NCI-H748 (cell line): ENCODE measurements at regions not wholly inside any gene's neighbourhood (a gene's known extent, or its start where the extent isn't known, plus 50 kb on each side); places are given as distances from the start of the nearest gene placed in this dataset.
"Not testable (repeated sequence)": the region's sequence is repeated elsewhere in the genome, so short reads cannot be mapped to it uniquely, and the experiment has no call there.

Experiments used
- DNase-seq: peaks from one replicate; lab custom pipeline; 2025; ENCODE audit not compliant: unreplicated experiment; lab: John Stamatoyannopoulos, UW

DNA sequence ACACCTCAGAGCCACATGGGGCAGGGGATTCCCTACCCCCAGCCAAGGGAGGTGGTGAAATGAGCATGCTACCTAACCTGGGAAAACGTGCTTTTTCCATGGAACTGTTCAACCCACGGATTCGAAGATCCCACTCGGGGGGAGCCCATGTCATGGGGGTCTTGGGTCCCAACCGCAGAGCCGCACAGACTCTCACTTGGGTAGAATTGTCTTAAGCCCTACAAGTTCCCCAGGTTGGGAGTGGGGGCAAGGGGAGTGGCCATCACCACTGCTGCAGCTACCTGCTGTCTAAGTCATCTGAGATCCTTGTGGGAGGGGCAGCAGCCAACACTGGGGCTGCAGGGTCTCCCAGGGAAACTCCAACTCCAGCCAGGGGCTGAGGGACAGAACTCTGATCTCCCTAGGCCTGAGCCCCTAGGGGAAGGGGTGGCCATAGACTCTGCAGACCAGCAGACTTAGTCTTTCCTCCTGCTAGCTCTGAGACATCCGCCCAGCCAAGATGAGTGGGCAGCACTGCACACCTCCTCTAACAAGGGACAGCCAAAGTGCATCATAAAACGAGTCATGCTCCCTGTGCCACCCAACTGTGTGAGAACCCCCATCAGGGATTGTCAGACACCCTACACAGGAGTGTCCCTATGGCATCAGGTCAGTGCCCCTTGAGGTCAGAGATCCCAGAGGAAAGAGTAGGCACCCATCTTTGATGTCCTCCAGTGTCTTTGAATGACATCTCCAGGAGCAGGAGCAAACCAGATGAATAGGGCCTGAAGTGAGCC, 610.4 kb upstream of the SLITRK6 start:
- no peak for DNase-seq

GRCh38 chr13:86425170-86425815, 626.1 kb upstream of the SLITRK6 start:
- DNase-seq = no peak

DNA sequence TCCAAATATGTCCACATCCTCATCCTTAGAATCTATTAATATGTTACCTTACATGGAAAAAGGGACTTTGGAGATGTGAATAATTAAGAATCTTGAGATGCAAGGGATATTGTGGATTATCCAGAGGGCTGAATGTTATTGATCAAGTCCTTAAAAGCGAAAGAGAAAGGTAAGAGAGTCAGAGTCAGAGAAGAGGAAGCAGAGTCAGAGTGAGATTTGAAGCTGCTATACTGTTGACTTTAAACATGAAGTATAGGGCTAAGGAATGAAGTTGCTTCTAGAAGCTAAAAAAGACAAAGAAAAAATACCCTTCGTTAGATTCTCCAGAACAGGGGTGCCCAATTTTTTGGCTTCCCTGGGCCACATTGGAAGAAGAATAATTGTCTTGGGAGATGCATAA, 627.2 kb upstream of the SLITRK6 start:
- no peak for DNase-seq

GRCh38 chr13:86429756-86430155, 630.5 kb upstream of the SLITRK6 start:
- no peak for DNase-seq

DNA sequence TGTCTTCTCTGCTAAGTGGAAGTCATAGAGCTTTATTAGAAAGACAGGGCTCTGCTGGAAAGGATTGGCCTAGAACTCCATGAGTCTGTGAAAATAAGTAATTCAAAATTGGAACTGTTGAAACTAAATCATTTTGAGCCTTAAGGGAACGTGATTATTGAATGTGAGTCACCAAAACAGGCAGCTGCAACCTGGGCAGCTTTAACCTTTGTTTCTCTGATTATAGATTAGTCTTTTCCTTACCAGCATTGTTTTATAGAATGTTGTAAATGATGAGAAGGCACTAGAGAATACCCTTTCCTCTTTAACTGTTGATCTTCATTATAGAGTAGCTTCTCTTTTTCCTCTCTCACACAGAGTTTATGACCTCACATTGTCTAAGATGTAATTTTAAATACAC, 638.8 kb upstream of the SLITRK6 start:
- peak; percentile 33 for DNase-seq

- DNase-seq = no peak
Observed at GRCh38 chr13:86445206-86445605, 646.0 kb upstream of the SLITRK6 start.

GRCh38 chr13:86445672-86446071, 646.5 kb upstream of the SLITRK6 start:
- no peak for DNase-seq

DNA sequence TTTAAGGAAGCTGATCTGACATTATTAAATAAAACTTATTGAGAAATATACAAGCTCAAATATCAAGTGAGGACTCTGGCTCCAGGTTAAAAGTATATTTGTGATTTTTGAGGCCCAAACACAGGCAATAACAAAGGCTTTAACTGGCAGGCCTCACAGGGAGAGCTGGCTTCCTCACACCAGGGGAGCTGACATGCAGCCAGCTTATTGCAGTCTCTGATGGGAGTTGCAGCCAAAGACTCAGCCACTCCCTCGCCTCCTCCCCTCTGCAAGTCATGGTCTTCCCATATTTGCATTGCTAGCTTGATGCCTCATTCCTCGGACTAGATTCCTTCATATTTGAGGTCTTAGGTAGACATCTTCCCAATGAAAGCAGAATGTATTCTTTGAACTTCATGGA, 647.1 kb upstream of the SLITRK6 start:
- peak; percentile 15 for DNase-seq

DNA sequence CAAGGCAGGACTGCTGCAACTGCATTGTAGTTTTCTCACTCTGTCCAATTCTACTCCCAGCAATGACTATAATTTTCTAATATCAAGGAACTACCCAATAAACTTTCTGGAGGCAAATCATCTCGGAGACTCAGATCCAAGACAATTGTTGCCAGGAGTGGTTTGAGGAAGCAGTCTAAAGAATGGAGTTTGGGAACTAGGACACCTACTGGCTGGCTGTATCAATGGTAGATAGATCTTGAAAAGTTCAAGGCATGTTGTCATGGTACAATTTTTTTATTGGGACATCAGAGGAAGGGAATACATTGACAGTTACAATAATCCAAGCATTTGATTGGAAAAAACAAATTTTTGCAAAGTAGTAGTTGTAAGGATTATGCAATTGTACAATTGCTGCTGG, 648.3 kb upstream of the SLITRK6 start:
- DNase-seq = no peak

DNA sequence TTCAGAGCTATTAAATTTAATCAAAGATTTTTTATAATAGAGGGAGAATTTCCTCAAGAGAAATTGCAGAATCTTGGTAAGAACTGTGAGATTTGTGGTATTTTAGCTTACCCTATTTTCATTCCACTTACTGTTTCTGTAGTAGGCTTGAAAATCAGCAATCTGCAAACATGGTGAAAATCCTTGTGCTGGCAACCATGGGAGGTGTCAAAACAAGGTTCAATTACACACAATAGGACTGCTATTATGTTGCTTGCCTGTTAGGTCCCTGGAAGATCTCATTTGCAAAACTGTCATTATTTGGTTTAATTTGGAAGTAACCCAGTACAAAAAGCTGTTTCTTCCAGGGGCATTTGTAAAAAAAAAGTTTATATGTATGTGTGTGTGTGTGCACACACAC, 662.8 kb upstream of the SLITRK6 start:
- DNase-seq = peak; percentile 20

- DNase-seq = peak; percentile 6
Observed at GRCh38 chr13:86464193-86464592, 665.0 kb upstream of the SLITRK6 start.

DNA sequence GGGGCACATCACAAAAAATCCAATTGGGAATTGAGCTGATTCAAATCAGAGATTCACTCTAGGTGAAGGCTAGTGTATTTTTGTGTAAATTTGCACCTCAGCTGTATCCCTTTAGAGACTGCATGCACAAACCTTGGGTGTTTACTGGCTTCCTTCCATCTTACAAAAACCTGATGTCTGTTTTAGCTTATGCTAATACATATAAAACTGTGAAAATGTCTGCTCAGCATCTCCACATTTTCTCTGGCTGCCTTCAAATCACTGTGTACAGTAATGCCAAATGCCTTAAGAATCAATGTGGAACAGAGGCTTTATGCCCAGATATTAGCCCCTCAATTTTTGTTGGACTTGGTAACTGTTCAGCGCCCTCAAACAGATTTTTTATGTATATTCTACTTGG, 675.8 kb upstream of the SLITRK6 start:
- DNase-seq = no peak

DNA sequence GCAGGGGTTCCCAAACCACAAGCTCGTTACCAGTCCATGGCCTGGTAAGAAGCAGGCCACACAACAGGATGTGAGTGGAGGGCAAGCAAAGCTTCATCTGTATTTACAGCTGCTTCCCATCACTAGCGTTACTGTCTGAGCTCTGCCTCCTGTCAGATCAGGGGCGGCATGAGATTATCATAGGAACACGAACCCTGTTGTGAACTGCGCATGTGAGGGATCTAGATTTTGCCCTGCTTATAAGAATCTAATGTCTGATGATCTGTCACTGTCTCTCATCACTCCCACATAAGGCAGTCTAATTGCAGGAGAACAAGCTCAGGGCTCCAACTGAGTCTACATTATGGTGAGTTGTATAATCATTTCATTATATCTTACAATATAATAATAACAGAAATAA, 677.4 kb upstream of the SLITRK6 start:
- DNase-seq = no peak

GRCh38 chr13:86486582-86486981, 687.4 kb upstream of the SLITRK6 start:
- DNase-seq = no peak

- no peak for DNase-seq
Observed at GRCh38 chr13:86491121-86491520, 691.9 kb upstream of the SLITRK6 start.

- DNase-seq = not testable (repeated sequence)
Observed at GRCh38 chr13:86501931-86502330, 702.7 kb upstream of the SLITRK6 start.

DNA sequence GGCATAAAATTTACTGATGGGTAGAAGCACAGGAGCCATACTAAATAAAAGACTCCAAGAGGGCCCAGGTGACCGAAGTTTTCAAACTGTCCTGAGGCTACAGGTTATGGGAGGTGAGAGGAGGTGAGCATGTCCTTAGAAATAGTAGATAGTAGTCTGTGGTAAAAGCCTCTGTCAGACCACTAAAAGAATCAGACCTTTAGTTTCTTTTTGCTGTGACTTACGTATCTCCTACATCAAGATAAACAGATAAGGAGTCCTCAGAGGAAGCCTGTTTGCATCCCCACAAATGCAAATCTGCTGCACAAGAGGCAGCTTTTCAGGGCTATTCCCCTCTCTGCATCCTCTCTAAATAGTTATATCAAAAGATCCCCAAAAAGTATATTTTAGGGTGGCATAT, 711.6 kb upstream of the SLITRK6 start:
- no peak for DNase-seq

DNA sequence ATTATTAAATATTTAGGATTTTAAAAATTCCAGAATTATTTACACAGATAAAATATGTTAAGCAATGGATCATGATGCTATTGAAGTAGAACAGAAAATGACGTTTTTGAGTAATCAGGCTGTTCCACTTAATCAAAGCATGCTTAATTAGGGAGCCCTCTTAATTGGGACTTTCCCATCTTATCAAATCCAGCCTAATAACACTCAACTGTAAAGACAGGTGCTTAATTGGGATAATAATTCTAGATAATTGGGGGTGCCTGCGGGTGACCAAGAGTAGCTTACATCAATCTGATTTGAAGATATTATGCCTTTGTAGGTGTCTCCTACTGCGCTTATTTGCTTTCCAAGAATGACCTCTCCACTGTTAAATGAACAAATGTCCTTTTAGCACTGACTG, 742.2 kb upstream of the SLITRK6 start:
- DNase-seq = no peak

DNA sequence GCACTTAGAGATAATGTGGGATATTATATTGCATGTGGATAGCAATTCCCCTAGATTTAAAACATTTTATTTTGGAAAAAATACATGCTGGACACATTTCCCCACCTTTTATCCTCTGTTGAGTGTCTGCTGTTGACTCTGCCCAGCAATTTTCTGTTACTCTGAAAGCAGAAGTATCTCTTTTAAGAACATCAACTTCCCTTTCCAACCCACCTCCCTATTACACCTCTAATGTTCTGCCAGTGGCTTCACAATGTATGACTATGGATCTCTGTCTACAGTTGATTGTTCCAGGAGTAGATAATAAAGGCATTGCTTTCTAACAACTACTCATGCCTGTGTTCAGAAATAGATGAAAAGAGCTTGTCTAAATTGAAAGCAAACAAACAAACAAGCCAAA, 754.8 kb upstream of the SLITRK6 start:
- no peak for DNase-seq

DNA sequence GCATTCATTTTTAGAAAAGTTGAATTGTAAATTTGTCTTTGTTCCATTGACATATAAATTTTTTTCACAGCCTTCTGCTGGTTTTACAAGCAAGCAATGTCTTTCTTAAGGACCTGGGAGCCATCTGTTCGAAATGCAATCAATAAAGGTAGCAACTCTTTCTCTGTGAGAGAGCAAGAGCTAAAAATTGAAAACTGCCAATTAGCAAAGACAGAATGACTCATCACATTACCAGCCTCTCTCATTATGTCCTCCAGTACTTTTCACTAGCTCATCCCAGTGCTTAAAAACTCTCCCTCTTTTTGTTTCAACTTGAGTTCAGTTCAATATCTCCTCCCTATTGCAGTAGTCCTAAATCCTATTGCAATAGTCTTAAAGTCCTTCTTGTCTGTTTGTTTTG, 760.7 kb upstream of the SLITRK6 start:
- peak; percentile 26 for DNase-seq

DNA sequence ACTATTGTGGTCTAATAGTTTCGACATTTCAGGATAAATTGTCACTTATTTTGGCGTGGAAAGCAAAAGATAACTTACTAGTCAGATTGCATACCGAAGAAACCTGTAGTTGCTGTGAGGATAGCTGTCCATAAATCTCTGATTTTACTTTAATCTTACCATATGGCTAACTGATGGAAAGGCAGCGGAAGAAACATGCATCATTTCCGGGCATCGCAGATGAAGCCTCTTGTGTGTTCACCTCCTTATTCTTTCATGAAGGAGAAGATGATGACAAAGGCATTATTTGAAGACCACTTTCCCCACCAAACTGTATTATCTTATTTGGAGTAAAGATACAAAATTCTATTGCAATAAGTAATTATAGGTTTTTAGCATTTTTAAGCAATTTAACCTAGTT, 763.6 kb upstream of the SLITRK6 start:
- DNase-seq = no peak

- DNase-seq = no peak
Observed at GRCh38 chr13:86563308-86563707, 764.1 kb upstream of the SLITRK6 start.

GRCh38 chr13:86567119-86567518, 767.9 kb upstream of the SLITRK6 start:
- DNase-seq = no peak
